Parathyroid adenoma (tissue), 2 donors: ENCODE measurements at regions not wholly inside any gene's neighbourhood (a gene's known extent, or its start where the extent isn't known, plus 50 kb on each side); places are given as distances from the start of the nearest gene placed in this dataset.

Experiments
- H2AFZ ChIP-seq: fragments of 300-600 bp; sonication (generic); one replicate; pipeline ENCODE4 v1.7.0; 2017; ENCODE audit warnings: antibody characterized with exemption, mild to moderate bottlenecking
- H3K27ac ChIP-seq: fragments of 300-600 bp; sonication (generic); one replicate; pipeline ENCODE4 v1.7.0; 2017
- H3K27me3 ChIP-seq: fragments of 300-600 bp; sonication (generic); one replicate; pipeline ENCODE4 v1.7.0; 2017; ENCODE audit warnings: low read length; ENCODE audit not compliant: control insufficient read depth, insufficient read depth
- H3K36me3 ChIP-seq: fragments of 300-600 bp; sonication (generic); one replicate; pipeline ENCODE4 v1.7.0; 2017; ENCODE audit warnings: low read length; ENCODE audit not compliant: control insufficient read depth, insufficient read depth
- H3K4me1 ChIP-seq: fragments of 300-600 bp; sonication (generic); one replicate; pipeline ENCODE4 v1.7.0; 2017; ENCODE audit warnings: control low read depth
- H3K4me2 ChIP-seq: fragments of 300-600 bp; sonication (generic); one replicate; pipeline ENCODE4 v1.7.0; 2017; ENCODE audit warnings: low read length
- H3K4me3 ChIP-seq: fragments of 300-600 bp; sonication (generic); one replicate; pipeline ENCODE4 v1.7.0; 2017; ENCODE audit warnings: low read depth, low read length
- H3K79me2 ChIP-seq: fragments of 300-600 bp; sonication (generic); one replicate; pipeline ENCODE4 v1.7.0; 2017; ENCODE audit warnings: control low read depth
- H3K9ac ChIP-seq: fragments of 300-600 bp; sonication (generic); one replicate; pipeline ENCODE4 v1.7.0; 2017; ENCODE audit warnings: mild to moderate bottlenecking
- H3K9me3 ChIP-seq: fragments of 300-600 bp; sonication (generic); one replicate; pipeline ENCODE4 v1.7.0; 2017; ENCODE audit warnings: low read length; ENCODE audit not compliant: control insufficient read depth
- TF ChIP-seq, protein P1 (sequence below): fragments of 300-600 bp; sonication (generic); IDR thresholded peaks from one replicate; pipeline ENCODE4 v1.7.0; 2017; ENCODE audit warnings: antibody characterized with exemption, mild to moderate bottlenecking
- donor health status: primary hyperparathyroidism.

DNA sequence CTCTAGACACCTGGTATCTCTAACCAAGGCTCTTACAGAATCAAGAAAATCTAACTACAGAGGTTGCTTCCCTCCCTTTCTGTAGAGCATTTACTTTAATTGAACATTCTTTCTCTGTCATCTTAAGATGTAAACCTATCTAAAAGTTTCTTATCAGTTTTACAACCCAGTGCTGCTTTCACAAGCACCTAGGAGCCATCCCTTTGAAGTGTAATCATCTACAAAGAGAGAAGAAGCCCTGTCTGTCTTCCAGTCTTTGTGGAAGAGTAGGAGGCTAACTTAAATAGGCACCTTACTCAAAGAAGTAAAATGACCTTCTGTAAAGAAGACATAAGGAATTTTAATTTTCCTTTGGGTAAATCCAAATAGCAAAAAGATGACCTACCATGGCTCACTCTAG lies 763.9 kb upstream of the LRFN5 start:
- H3K79me2 ChIP-seq, result no peaks in the 10 kb centered on the region
- no peaks in the 10 kb centered on the region for H3K9me3 ChIP-seq
- H3K27ac ChIP-seq, result no peak overlapping the region
- H3K36me3 ChIP-seq, result no peaks in the 10 kb centered on the region
- no peak overlapping the region for H2AFZ ChIP-seq
- no peak overlapping the region for H3K9ac ChIP-seq
- TF ChIP-seq, protein P1, sequence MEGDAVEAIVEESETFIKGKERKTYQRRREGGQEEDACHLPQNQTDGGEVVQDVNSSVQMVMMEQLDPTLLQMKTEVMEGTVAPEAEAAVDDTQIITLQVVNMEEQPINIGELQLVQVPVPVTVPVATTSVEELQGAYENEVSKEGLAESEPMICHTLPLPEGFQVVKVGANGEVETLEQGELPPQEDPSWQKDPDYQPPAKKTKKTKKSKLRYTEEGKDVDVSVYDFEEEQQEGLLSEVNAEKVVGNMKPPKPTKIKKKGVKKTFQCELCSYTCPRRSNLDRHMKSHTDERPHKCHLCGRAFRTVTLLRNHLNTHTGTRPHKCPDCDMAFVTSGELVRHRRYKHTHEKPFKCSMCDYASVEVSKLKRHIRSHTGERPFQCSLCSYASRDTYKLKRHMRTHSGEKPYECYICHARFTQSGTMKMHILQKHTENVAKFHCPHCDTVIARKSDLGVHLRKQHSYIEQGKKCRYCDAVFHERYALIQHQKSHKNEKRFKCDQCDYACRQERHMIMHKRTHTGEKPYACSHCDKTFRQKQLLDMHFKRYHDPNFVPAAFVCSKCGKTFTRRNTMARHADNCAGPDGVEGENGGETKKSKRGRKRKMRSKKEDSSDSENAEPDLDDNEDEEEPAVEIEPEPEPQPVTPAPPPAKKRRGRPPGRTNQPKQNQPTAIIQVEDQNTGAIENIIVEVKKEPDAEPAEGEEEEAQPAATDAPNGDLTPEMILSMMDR, result no peak
- no peak overlapping the region for H3K4me3 ChIP-seq
- no peaks in the 10 kb centered on the region for H3K4me1 ChIP-seq
- no peaks in the 10 kb centered on the region for H3K27me3 ChIP-seq
- no peak overlapping the region for H3K4me2 ChIP-seq

DNA sequence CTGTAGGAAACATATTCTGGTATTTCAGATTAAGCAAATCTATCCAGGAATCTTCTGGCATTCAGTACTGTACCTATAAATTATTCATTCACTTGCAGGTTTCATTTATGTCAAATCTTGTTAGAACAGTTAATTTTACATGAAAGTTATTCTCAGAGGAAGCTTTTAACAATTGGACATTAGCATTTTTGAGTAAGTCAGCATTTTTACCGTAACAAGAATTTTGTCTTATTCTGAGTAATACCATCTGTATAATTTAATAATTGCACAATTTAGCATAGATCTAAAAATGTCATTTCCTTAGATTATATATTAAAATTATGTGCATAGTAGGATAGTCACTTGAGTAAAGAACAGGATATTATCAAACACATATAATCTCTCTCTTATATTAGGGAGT lies 764.8 kb upstream of the LRFN5 start:
- no peaks in the 10 kb centered on the region for H3K4me1 ChIP-seq
- H3K36me3 ChIP-seq, result no peaks in the 10 kb centered on the region
- H2AFZ ChIP-seq, result no peak overlapping the region
- no peak overlapping the region for H3K4me2 ChIP-seq
- H3K27me3 ChIP-seq, result no peaks in the 10 kb centered on the region
- H3K27ac ChIP-seq, result no peak overlapping the region
- no peak overlapping the region for H3K4me3 ChIP-seq
- H3K9me3 ChIP-seq, result no peaks in the 10 kb centered on the region
- TF ChIP-seq, protein P1, result no peak
- no peaks in the 10 kb centered on the region for H3K79me2 ChIP-seq
- H3K9ac ChIP-seq, result no peak overlapping the region

DNA sequence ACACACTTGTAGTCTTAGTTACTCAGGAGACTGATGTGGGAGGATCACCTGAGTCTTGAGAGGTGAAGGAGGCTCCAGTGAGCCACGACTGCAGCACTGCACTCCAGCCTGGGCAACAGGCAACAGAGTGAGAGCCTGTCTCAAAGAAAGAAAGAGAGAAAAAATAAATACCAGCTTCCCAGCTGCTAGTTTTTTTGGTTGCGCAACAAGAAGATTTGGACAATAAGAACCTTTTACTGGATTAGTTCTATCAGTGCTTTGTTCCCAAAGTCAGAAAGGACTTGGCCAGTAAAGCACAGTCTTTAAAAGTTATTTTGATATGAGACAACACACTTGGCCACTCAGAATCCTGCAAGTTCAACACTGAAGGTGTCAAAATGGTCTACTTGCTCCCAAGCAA lies 768.1 kb upstream of the LRFN5 start:
- no peaks in the 10 kb centered on the region for H3K9me3 ChIP-seq
- no peak overlapping the region for H2AFZ ChIP-seq
- TF ChIP-seq, protein P1, result no peak
- no peak overlapping the region for H3K27ac ChIP-seq
- no peaks in the 10 kb centered on the region for H3K79me2 ChIP-seq
- H3K4me3 ChIP-seq, result no peak overlapping the region
- H3K36me3 ChIP-seq, result no peaks in the 10 kb centered on the region
- H3K9ac ChIP-seq, result no peak overlapping the region
- H3K4me2 ChIP-seq, result no peak overlapping the region
- H3K4me1 ChIP-seq, result no peaks in the 10 kb centered on the region
- H3K27me3 ChIP-seq, result no peaks in the 10 kb centered on the region

DNA sequence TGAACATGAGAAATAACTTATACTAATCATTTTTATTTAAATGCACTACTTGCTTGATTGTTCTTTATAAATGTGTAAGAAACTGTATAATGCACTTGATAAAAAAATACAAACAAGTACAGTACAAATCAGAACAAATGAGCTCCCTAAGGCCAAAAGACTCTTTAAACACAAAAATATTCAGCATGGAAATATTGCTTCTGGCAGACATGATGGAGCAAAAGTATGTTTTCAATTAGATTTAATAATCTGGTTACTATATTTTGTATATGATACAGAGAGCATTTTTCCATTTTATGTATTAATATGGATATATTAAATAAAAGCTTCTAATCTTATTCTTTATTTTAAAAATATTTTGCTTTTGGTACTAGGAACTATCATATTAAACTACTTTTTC lies 800.2 kb upstream of the LRFN5 start:
- Histone ChIP-seq H3K36me3 (no peaks in the 10 kb centered on the region), H3K4me1 (no peaks in the 10 kb centered on the region), H3K4me2 (no peak overlapping the region), H3K27me3 (no peaks in the 10 kb centered on the region), H3K9ac (no peak overlapping the region), H3K9me3 (no peaks in the 10 kb centered on the region), H2AFZ (no peak overlapping the region), H3K4me3 (no peak overlapping the region), H3K79me2 (no peaks in the 10 kb centered on the region), H3K27ac (no peak overlapping the region)
- TF ChIP-seq, protein P1, result no peak

DNA sequence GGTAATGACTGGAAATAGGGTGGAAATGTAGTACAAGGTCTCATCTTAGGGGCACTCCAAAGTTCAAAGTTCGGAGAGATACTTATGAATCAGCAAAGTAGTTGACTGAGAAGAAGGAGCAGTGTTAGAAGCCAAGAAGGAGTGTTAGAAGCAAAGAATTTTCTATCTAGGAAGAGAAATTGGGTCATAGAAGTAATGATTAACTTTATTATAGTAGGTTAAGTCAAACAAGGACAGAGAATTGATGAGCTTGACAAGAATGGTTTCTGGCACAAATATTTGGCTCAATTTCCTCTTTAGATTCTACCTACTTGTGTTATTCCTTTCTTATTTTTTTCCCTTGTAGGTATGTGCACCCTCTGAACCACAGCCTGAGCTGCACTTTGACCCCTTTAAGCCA lies 810.5 kb upstream of the LRFN5 start:
- H3K4me2 ChIP-seq, result no peak overlapping the region
- H3K79me2 ChIP-seq, result no peaks in the 10 kb centered on the region
- no peak overlapping the region for H3K4me3 ChIP-seq
- no peaks in the 10 kb centered on the region for H3K9me3 ChIP-seq
- no peak overlapping the region for H3K27ac ChIP-seq
- H2AFZ ChIP-seq, result no peak overlapping the region
- no peak overlapping the region for H3K9ac ChIP-seq
- no peaks in the 10 kb centered on the region for H3K4me1 ChIP-seq
- H3K27me3 ChIP-seq, result no peaks in the 10 kb centered on the region
- no peaks in the 10 kb centered on the region for H3K36me3 ChIP-seq
- TF ChIP-seq, protein P1, result no peak
